B cell (primary cell): ENCODE measurements at regions not wholly inside any gene's neighbourhood (a gene's known extent, or its start where the extent isn't known, plus 50 kb on each side); places are given as distances from the start of the nearest gene placed in this dataset.

Source experiments
- ATAC-seq: fragments of 200-7000 bp; cut with Tn5 transposase; one replicate; pipeline ENCODE4 v1.10.0; 2021; ENCODE audit warnings: low read depth, mild to moderate bottlenecking, moderate number of reproducible peaks, moderate library complexity
- CTCF ChIA-PET: fragments of 350-600 bp; sonication (Branson Sonifier 250); formaldehyde crosslinking; loops from one replicate; lab custom pipeline; 2021; ENCODE audit warnings: antibody characterized with exemption, inconsistent platforms; lab: Charles Lee
- POLR2A ChIA-PET: fragments of 350-600 bp; sonication (Branson Sonifier 250); formaldehyde crosslinking; loops from one replicate; lab custom pipeline; 2021; ENCODE audit warnings: antibody characterized with exemption; lab: Charles Lee
- DNase-seq: peaks from one replicate; pipeline ENCODE4 v3.0.0; 2013
- H2AFZ ChIP-seq: 2 replicates; pipeline ENCODE4 v1.6.1; 2012; ENCODE audit warnings: mild to moderate bottlenecking, low read depth, low read length; ENCODE audit not compliant: insufficient read depth, poor library complexity, severe bottlenecking
- H3K27ac ChIP-seq, 2 donors: 1 replicate in 1 of 2; 2 replicates in 1 of 2; pipeline ENCODE4 v1.5.1; 2012 to 2013; ENCODE audit warnings: low read length in 2 of 2, mild to moderate bottlenecking in 2 of 2, moderate library complexity in 1 of 2
- H3K27me3 ChIP-seq, 4 experiments: fragments of 200-600 bp in 1 of 4; sonication (generic) in 1 of 4; replicated peaks in 1 of 4; 1 replicate in 2 of 4; 2 replicates in 2 of 4; pipeline versions ENCODE4 v1.6.1 to v1.7.0; 2013 to 2016; ENCODE audit warnings: low read length in 3 of 4, mild to moderate bottlenecking in 2 of 4, mixed read lengths in 1 of 4, moderate library complexity in 1 of 4; ENCODE audit not compliant: insufficient read depth in 4 of 4, control insufficient read depth in 3 of 4; ENCODE audit errors: control extremely low read depth in 1 of 4
- H3K36me3 ChIP-seq, 2 experiments: replicated peaks in 1 of 2; 1 replicate in 1 of 2; 2 replicates in 1 of 2; pipeline versions ENCODE4 v1.6.1 to v1.7.1; 2013; ENCODE audit warnings: low read length in 1 of 2; ENCODE audit not compliant: insufficient read depth in 2 of 2, control insufficient read depth in 1 of 2; ENCODE audit errors: control extremely low read depth in 1 of 2, extremely low read depth in 1 of 2
- H3K4me1 ChIP-seq, 2 donors: fragments of 200-600 bp in 1 of 2; sonication (generic) in 1 of 2; 1 replicate in 1 of 2; 2 replicates in 1 of 2; pipeline versions ENCODE4 v1.5.1 to v1.6.1; 2013 to 2017; ENCODE audit warnings: low read length in 2 of 2; ENCODE audit not compliant: control insufficient read depth in 2 of 2, insufficient read depth in 2 of 2
- H3K4me2 ChIP-seq: replicated peaks from 2 replicates; pipeline ENCODE3; 2012; ENCODE audit warnings: mild to moderate bottlenecking, low read depth, low read length; ENCODE audit not compliant: poor library complexity, severe bottlenecking
- H3K4me3 ChIP-seq, 5 experiments: fragments of 200-600 bp in 1 of 5; sonication (generic) in 1 of 5; 1 replicate in 3 of 5; 2 replicates in 2 of 5; pipeline versions ENCODE4 v1.5.1 to v1.7.0; 2011 to 2016; ENCODE audit warnings: low read length in 4 of 5, mild to moderate bottlenecking in 4 of 5, low read depth in 2 of 5, control low read depth in 1 of 5, moderate library complexity in 1 of 5; ENCODE audit not compliant: insufficient read depth in 1 of 5; ENCODE audit errors: control extremely low read depth in 1 of 5, extremely low read depth in 1 of 5
- H3K79me2 ChIP-seq: fragments of 200-600 bp; sonication (generic); one replicate; pipeline ENCODE4 v1.6.0; 2016; ENCODE audit warnings: low read length; ENCODE audit not compliant: control insufficient read depth, insufficient read depth
- H3K9ac ChIP-seq: fragments of 200-600 bp; sonication (generic); 2 replicates; pipeline ENCODE4 v1.6.1; 2017; ENCODE audit warnings: mild to moderate bottlenecking, low read length, moderate library complexity
- H3K9me3 ChIP-seq, 3 donors: one replicate each; pipeline versions ENCODE4 v1.6.1 to v1.7.1; 2013; ENCODE audit warnings: low read length in 2 of 3; ENCODE audit not compliant: control insufficient read depth in 2 of 3, insufficient read depth in 1 of 3; ENCODE audit errors: control extremely low read depth in 1 of 3
- H4K20me1 ChIP-seq: 2 replicates; pipeline ENCODE4 v1.6.0; 2012; ENCODE audit warnings: mild to moderate bottlenecking, low read length; ENCODE audit not compliant: insufficient read depth, control insufficient read depth, poor library complexity, severe bottlenecking
- H3K27ac Mint-ChIP-seq: one replicate; pipeline ENCODE4 v1.8.0; 2021; ENCODE audit warnings: mixed read lengths
- H3K27me3 Mint-ChIP-seq: one replicate; pipeline ENCODE4 v1.8.0; 2021; ENCODE audit warnings: mixed read lengths
- H3K4me1 Mint-ChIP-seq: one replicate; pipeline ENCODE4 v1.8.0; 2021; ENCODE audit warnings: mixed read lengths
- H3K4me3 Mint-ChIP-seq: one replicate; pipeline ENCODE4 v1.8.0; 2021; ENCODE audit warnings: mixed read lengths
- H3K9me3 Mint-ChIP-seq: one replicate; pipeline ENCODE4 v1.8.0; 2022; ENCODE audit warnings: mixed read lengths; ENCODE audit not compliant: insufficient read depth
- EZH2 ChIP-seq: IDR thresholded peaks from 2 replicates; pipeline ENCODE4 v1.6.1; 2012; ENCODE audit warnings: borderline replicate concordance, low read depth, mild to moderate bottlenecking, moderate library complexity, low read length; ENCODE audit not compliant: insufficient read depth, poor library complexity, severe bottlenecking
- WGBS: methylation state at CpG from one replicate; pipeline ENCODE4 v1.1.5; 2013; ENCODE audit warnings: missing lambda C conversion rate; ENCODE audit not compliant: insufficient coverage; 5-methylcytosine and 5-hydroxymethylcytosine counted together
- intact Hi-C: fragments of 100-400 bp; cut with micrococcal nuclease; formaldehyde crosslinking; loops from one replicate; pipeline ENCODE4 v1.10.0; 2022
- TF ChIP-seq, protein P1 (sequence below): fragments of 200-600 bp; IDR thresholded peaks from one replicate; pipeline ENCODE4 v1.8.0; 2022; ENCODE audit warnings: antibody characterized with exemption, mild to moderate bottlenecking

DNA sequence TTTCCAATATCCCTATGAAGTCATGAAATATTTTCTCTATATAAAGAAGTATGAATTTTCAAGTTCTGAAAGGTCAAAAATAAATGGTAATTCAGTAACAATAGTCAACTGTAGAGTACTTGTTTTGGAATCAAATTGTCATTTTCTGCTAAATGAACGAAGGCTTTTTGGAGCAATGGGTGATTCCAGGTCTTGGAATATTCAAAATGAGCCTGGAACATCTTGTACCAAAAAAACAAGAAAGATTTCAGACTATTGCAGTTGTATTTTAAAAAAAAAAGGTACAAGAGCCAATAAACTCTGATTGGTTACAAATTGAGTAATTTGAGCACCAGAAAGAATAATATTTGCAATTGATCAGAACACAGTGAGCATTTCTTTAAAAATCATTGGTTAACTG is 730.1 kb downstream of the DTWD2 start:
- Histone ChIP-seq H3K79me2 (no peaks in the 10 kb centered on the region), H3K9ac (no peak overlapping the region), H3K4me3 (no peak overlapping the region), H3K36me3 (no peaks in the 10 kb centered on the region), H3K9me3 (no peaks in the 10 kb centered on the region), H2AFZ (no peak overlapping the region), H3K27me3 (no peaks in the 10 kb centered on the region), H4K20me1 (no peaks in the 10 kb centered on the region), H3K4me1 (no peaks in the 10 kb centered on the region), H3K27ac (no peak overlapping the region), H3K4me2 (no peak overlapping the region)
- ChIA-PET POLR2A (no interaction called here), CTCF (no interaction called here)
- H3K4me3 Mint-ChIP-seq = no peak overlapping the region
- intact Hi-C loops = no loop called here
- no peak overlapping the region for H3K27ac Mint-ChIP-seq
- ATAC-seq (no peak), DNase-seq (no peak)
- H3K9me3 Mint-ChIP-seq = peaks cover 2% of the 10 kb centered on the region
- no peaks in the 10 kb centered on the region for H3K4me1 Mint-ChIP-seq
- no peaks in the 10 kb centered on the region for H3K27me3 Mint-ChIP-seq
- 60% methylated on average over 1 of the region's 1 CpG for WGBS
- TF ChIP-seq, protein P1, sequence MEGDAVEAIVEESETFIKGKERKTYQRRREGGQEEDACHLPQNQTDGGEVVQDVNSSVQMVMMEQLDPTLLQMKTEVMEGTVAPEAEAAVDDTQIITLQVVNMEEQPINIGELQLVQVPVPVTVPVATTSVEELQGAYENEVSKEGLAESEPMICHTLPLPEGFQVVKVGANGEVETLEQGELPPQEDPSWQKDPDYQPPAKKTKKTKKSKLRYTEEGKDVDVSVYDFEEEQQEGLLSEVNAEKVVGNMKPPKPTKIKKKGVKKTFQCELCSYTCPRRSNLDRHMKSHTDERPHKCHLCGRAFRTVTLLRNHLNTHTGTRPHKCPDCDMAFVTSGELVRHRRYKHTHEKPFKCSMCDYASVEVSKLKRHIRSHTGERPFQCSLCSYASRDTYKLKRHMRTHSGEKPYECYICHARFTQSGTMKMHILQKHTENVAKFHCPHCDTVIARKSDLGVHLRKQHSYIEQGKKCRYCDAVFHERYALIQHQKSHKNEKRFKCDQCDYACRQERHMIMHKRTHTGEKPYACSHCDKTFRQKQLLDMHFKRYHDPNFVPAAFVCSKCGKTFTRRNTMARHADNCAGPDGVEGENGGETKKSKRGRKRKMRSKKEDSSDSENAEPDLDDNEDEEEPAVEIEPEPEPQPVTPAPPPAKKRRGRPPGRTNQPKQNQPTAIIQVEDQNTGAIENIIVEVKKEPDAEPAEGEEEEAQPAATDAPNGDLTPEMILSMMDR = no peak
- no peak for TF ChIP-seq EZH2

DNA sequence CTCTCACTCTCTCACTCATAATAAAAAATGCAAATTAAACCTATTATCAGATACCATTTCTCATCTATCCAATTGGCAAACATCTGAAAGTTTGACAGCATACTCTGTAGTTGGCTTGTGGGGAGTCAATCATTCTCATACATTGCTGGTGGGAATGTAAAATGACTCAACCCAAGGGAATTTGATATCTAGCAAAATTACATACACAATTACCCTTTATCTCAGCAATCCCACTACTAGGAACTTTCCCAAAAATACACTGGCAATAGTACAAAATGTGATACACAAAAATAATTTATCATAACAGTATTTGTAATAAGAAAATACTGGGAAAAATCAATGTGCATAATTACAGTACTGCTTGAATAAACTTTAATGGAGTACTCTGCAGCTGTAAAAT is 731.3 kb downstream of the DTWD2 start:
- H3K4me1 ChIP-seq = no peaks in the 10 kb centered on the region
- POLR2A ChIA-PET = no interaction called here
- no peak for DNase-seq
- H3K4me1 Mint-ChIP-seq = no peaks in the 10 kb centered on the region
- H3K27me3 Mint-ChIP-seq = no peaks in the 10 kb centered on the region
- H2AFZ ChIP-seq = no peak overlapping the region
- CTCF ChIA-PET = no interaction called here
- intact Hi-C loops = no loop called here
- H3K27ac Mint-ChIP-seq = no peak overlapping the region
- H3K9me3 Mint-ChIP-seq = peaks cover 2% of the 10 kb centered on the region
- TF ChIP-seq EZH2 = no peak
- TF ChIP-seq, protein P1 = no peak
- no peak overlapping the region for H3K9ac ChIP-seq
- no peak overlapping the region for H3K4me2 ChIP-seq
- ATAC-seq = no peak
- H3K4me3 ChIP-seq = no peak overlapping the region
- no peak overlapping the region for H3K4me3 Mint-ChIP-seq
- H3K27ac ChIP-seq = no peak overlapping the region
- H3K27me3 ChIP-seq = no peaks in the 10 kb centered on the region
- H3K79me2 ChIP-seq = no peaks in the 10 kb centered on the region
- H3K9me3 ChIP-seq = no peaks in the 10 kb centered on the region
- no peaks in the 10 kb centered on the region for H3K36me3 ChIP-seq
- no peaks in the 10 kb centered on the region for H4K20me1 ChIP-seq
